ENCODE measurements at regions not wholly inside any gene's neighbourhood (a gene's known extent, or its start where the extent isn't known, plus 50 kb on each side); places are given as distances from the start of the nearest gene placed in this dataset.

DNA sequence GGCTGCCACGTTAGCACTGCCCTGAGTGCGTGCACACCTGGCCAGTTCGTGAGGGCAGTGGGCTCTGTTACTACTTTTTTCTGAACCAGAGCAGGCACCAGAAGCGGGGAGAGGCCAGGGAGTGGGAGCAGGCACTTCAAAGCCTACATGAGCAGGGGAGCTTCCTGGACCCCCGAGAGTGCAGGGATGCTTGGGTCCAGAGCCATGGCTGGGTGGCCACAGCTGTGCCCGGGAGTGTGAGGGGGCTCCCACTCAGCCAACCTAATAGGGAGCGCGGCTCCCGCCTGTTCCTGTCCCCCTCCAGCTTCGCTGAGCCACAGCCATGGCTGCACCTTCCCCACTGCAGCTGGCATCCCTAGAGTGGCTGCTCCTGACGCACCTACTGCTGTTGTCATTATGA lies 1423.3 kb downstream of the SI start:
- no peak for ATAC-seq
- Mint-ChIP-seq H3K4me3 (no peak overlapping the region), H3K27me3 (ENCODE audit: low read depth) (no peaks in the 10 kb centered on the region), H3K4me1 (ENCODE audit: low read depth) (no peaks in the 10 kb centered on the region), H3K36me3 (ENCODE audit: insufficient read depth) (no peaks in the 10 kb centered on the region), H3K9me3 (no peaks in the 10 kb centered on the region)
- no peak for DNase-seq

DNA sequence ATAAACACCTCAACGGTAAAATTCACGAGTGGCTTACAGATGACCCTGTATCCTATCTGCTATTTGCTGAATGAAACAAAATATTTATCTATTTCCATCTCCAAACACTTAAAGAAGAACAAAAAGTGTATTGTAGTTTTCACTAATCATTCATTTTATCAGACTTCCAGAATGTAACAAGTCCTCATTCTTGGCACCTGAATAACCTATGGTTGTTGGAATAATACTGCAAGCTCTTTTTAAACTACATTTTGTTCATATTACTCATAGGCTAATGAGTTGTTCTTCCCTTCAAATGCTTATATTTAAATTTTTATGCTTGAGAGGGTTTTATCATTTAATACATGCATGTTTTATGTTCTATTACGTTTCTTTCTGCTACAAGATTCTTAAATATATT lies 1434.1 kb downstream of the SI start:
- ATAC-seq, result no peak
- H3K4me1 Mint-ChIP-seq (ENCODE audit: low read depth), result no peaks in the 10 kb centered on the region

DNA sequence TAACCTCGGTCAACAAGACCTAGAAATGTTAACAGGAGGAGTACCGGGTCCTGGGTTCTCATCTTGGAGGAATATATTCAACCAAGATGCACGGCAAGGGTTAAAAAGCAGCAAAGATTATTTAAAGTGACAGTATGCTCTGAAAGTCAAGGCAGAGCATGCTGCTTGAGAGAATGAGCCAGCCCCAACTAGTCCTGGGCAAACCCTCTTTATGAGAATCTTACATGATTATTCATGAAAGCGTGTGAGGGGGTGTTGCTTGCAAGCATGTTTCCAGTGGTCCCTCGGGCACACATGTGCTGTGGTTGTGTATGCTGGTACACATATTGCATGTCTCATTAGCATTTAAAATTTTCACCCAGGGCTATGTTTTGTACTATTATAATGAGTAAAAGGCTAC lies 1445.6 kb downstream of the SI start:
- H3K36me3 Mint-ChIP-seq (ENCODE audit: insufficient read depth), result no peaks in the 10 kb centered on the region
- H3K9me3 Mint-ChIP-seq, result peaks cover 3% of the 10 kb centered on the region
- DNase-seq, result no peak
- no peaks in the 10 kb centered on the region for H3K27me3 Mint-ChIP-seq (ENCODE audit: low read depth)
- no peaks in the 10 kb centered on the region for H3K4me1 Mint-ChIP-seq (ENCODE audit: low read depth)
- H3K4me3 Mint-ChIP-seq, result no peak overlapping the region
- ATAC-seq, result no peak

More for the DNA sequence above, 1434.1 kb downstream of the SI start:
- Mint-ChIP-seq H3K4me3 (no peak overlapping the region), H3K27me3 (ENCODE audit: low read depth) (no peaks in the 10 kb centered on the region), H3K36me3 (ENCODE audit: insufficient read depth) (no peaks in the 10 kb centered on the region), H3K9me3 (peaks cover 20% of the 10 kb centered on the region)
- DNase-seq, result no peak

DNA sequence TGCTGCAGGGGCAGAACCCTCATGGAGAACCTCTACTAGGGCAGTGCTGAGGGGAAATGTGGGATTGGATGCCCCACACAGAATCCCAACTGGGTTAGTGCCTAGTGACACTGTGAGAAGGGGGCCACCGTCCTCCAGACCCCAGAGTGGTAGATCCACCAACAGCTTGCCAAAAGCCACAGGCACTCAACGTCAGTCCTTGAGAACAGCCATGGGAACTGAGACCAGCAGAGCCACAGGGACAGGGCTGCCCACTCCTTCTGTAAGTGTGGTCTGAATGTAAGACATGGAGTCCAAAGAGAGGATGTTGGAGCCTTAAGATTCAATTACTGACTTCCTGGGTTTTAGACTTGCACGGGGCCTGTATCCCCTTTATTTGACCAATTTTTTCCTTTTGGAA lies 1451.5 kb downstream of the SI start:
- no peak for ATAC-seq
- H3K9me3 Mint-ChIP-seq, result peaks cover 3% of the 10 kb centered on the region

DNA sequence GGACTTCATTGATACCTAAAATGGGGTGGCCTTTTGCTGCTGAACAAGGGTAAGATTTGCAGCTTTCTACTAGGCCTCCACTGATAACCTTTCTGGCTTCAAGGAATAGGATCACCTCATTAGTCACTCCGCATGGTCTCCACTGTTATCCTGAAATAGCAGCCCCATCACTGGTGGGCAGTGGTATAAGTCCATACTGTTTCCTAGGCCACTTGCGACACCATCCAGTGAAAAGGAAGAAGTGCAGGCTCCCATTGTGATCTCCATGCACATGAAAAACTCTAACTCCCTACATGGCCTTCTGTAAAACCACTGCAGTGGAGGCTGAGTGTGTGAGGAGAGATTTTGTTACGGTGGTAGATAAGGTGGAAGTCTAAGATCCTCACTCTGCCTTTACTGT lies 1455.9 kb downstream of the SI start:
- ATAC-seq, result no peak
- no peaks in the 10 kb centered on the region for H3K4me1 Mint-ChIP-seq (ENCODE audit: low read depth)

More for the DNA sequence above, 1451.5 kb downstream of the SI start:
- Mint-ChIP-seq H3K27me3 (ENCODE audit: low read depth) (no peaks in the 10 kb centered on the region), H3K4me3 (no peak overlapping the region), H3K4me1 (ENCODE audit: low read depth) (no peaks in the 10 kb centered on the region), H3K36me3 (ENCODE audit: insufficient read depth) (no peaks in the 10 kb centered on the region)
- DNase-seq, result no peak

DNA sequence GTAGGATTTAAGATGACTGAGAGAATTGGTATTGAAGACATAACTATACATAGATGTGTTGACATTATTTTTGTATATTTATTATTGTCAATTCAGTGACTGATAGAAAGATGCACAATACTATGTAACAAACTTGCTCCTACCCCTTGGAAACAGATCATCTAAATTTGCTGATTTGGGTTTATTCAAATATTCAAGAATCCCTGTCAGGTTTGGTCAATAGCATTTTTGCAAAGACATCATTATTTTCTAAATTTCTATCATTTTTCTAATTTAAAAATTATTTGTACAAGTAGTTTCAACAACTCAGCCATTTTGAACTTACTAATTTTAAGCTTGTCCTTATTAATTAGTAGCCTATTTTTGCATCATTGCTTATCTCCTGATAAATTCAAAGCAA lies 1463.4 kb downstream of the SI start:
- no peak for ATAC-seq
- Mint-ChIP-seq H3K9me3 (peaks cover 9% of the 10 kb centered on the region), H3K4me1 (ENCODE audit: low read depth) (no peaks in the 10 kb centered on the region), H3K36me3 (ENCODE audit: insufficient read depth) (no peaks in the 10 kb centered on the region), H3K27me3 (ENCODE audit: low read depth) (no peaks in the 10 kb centered on the region), H3K4me3 (no peak overlapping the region)
- no peak for DNase-seq

More for the DNA sequence above, 1455.9 kb downstream of the SI start:
- DNase-seq, result no peak
- Mint-ChIP-seq H3K4me3 (no peak overlapping the region), H3K9me3 (no peaks in the 10 kb centered on the region), H3K36me3 (ENCODE audit: insufficient read depth) (no peaks in the 10 kb centered on the region), H3K27me3 (ENCODE audit: low read depth) (no peaks in the 10 kb centered on the region)

DNA sequence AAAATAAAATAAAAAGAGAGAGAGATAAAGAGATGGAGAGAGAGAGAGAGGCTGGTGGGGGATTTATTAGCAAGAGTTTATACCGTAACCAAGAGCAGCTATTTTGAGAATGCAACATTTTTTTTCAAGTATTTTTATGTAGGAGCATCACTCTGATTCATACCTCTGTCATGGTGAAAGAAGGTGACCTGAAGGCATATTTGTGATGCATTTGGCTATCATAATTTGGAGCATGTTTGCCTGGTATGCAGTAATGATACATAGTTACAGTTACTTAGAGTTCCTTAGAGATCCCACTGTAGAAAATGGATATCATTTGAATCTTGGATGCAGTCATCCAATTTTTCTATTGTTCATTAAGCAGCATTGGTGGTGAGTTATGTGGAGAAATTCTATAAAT lies 1472.4 kb downstream of the SI start:
- no peaks in the 10 kb centered on the region for H3K27me3 Mint-ChIP-seq (ENCODE audit: low read depth)
- H3K4me1 Mint-ChIP-seq (ENCODE audit: low read depth), result no peaks in the 10 kb centered on the region
- H3K4me3 Mint-ChIP-seq, result no peak overlapping the region
- H3K9me3 Mint-ChIP-seq, result peaks cover 5% of the 10 kb centered on the region
- no peak for DNase-seq
- ATAC-seq, result no peak
- no peaks in the 10 kb centered on the region for H3K36me3 Mint-ChIP-seq (ENCODE audit: insufficient read depth)

DNA sequence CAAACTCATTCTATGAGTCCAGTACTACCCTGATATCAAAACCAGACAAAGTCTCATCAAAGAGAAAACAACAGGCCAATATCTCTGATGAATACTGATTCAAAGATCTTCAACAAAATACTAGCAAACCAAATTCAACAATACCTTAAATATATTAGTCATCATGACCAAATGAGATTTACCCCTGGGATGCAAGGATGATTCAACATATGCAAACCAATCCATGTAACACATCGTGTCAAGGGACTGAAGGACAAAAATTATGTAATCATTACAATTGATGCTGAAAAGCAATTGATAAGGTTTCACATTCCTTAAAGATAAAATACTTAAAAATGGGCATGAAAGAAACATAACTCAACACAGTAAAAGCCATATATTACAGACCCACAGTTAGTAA lies 1476.9 kb downstream of the SI start:
- peaks cover 6% of the 10 kb centered on the region for H3K9me3 Mint-ChIP-seq
- DNase-seq (no peak), ATAC-seq (no peak)
- no peaks in the 10 kb centered on the region for H3K36me3 Mint-ChIP-seq (ENCODE audit: insufficient read depth)
- H3K4me1 Mint-ChIP-seq (ENCODE audit: low read depth), result no peaks in the 10 kb centered on the region
- no peak overlapping the region for H3K4me3 Mint-ChIP-seq
- H3K27me3 Mint-ChIP-seq (ENCODE audit: low read depth), result no peaks in the 10 kb centered on the region

DNA sequence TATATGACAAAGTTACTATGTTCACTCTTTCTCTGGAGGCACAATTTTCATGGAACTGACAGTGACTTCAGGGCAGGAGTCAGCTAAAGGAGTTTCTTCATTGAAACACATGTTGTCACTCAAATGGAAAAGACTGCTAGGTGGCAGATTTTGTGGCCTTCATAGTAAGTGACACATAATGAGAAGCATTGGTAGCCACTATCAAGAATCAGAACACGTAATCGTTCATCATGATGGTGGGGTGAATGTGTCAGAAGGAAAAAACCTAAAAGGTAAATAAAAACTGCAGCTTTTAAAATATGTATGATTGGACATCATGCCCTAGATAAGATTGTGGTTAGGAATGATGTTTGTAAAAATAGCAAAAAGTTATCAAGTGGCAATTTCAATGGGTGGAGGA lies 1491.0 kb downstream of the SI start:
- Mint-ChIP-seq H3K4me1 (ENCODE audit: low read depth) (no peaks in the 10 kb centered on the region), H3K4me3 (no peak overlapping the region), H3K36me3 (ENCODE audit: insufficient read depth) (no peaks in the 10 kb centered on the region), H3K9me3 (peaks cover 37% of the 10 kb centered on the region), H3K27me3 (ENCODE audit: low read depth) (no peaks in the 10 kb centered on the region)
- no peak for DNase-seq
- ATAC-seq, result no peak

DNA sequence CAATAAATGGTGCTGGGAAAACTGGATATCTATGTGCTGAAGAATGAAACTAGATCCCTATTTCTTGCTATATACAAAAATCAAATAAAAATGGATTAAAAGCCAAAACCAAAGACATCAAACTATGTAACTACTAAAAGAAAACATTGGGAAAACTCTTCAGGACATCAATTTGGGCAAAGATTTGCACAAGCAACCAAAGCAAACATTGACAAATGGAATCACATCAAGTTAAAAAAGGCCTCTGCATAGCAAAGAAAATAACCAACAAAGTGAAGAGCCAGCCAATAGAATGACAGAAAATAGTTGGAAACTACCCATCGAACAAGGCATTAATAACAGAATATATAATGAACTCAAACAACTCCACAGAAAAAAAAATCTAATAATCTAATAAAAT lies 1495.3 kb downstream of the SI start:
- no peak for DNase-seq
- H3K4me3 Mint-ChIP-seq, result no peak overlapping the region
- no peaks in the 10 kb centered on the region for H3K36me3 Mint-ChIP-seq (ENCODE audit: insufficient read depth)
- peaks cover 40% of the 10 kb centered on the region for H3K9me3 Mint-ChIP-seq
- ATAC-seq, result no peak
- H3K4me1 Mint-ChIP-seq (ENCODE audit: low read depth), result no peaks in the 10 kb centered on the region
- H3K27me3 Mint-ChIP-seq (ENCODE audit: low read depth), result no peaks in the 10 kb centered on the region

DNA sequence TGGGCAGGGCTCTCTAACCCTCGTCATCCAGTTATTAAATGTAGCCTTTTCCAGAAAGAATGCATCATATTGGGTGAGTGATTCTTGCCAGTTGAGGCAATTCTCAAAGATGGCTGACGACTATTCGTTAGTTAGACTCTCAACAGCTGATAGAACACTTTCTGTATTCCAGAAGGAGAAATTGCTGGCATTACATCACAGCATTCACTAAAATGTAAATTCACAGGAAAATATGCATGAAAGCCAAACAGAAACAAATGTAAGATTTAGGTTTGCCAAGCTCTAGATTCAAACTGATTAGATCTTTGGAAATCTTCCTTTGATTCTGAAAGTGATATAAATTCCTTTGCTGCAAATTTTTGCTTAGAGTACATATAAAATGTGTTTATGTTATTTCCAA lies 1501.0 kb downstream of the SI start:
- Mint-ChIP-seq H3K36me3 (ENCODE audit: insufficient read depth) (no peaks in the 10 kb centered on the region), H3K27me3 (ENCODE audit: low read depth) (no peaks in the 10 kb centered on the region), H3K4me3 (no peak overlapping the region), H3K4me1 (ENCODE audit: low read depth) (no peaks in the 10 kb centered on the region), H3K9me3 (peaks cover 20% of the 10 kb centered on the region)
- ATAC-seq (no peak), DNase-seq (no peak)

DNA sequence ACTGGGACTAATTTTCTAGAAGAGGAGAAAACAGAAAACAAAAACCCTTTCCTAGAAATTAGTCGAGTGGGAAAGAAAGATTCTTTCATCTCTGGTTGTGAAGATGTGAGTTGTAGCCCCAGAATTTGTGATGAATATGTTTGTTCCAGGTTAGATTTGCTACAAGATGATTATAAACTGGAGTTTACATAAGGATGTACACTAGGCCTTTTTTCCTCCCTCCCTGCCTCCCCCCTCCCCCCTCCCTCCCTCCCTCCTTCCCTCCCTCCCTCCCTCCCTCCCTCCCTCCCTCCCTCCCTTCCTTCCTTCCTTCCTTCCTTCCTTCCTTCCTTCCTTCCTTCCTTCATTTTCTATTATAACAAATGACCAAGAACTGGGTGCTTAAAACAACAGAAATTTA lies 1502.0 kb downstream of the SI start:
- ATAC-seq, result no peak
- H3K36me3 Mint-ChIP-seq (ENCODE audit: insufficient read depth), result no peaks in the 10 kb centered on the region

DNA sequence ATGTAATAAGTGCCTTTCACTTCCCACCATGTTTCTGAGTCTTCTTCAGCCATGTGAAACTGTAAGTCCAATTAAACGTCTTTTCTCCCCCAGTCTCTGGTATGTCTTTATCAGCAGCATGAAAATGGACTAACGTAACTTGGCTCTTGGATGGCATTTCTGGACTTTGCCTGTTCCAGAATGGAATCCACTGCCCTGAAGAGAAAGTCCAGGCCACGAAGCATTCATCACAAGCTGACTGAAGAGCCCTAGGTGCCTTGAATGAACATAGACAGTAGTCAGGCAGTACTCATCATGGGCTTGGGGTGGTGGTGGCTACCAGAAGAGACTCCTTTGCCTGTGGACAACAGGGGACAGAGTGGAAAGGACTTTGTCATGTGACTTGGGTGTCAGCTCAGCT lies 1505.0 kb downstream of the SI start:
- no peaks in the 10 kb centered on the region for H3K4me1 Mint-ChIP-seq (ENCODE audit: low read depth)
- no peaks in the 10 kb centered on the region for H3K36me3 Mint-ChIP-seq (ENCODE audit: insufficient read depth)
- no peaks in the 10 kb centered on the region for H3K27me3 Mint-ChIP-seq (ENCODE audit: low read depth)
- peaks cover 18% of the 10 kb centered on the region for H3K9me3 Mint-ChIP-seq
- no peak overlapping the region for H3K4me3 Mint-ChIP-seq
- DNase-seq (no peak), ATAC-seq (no peak)

More for the DNA sequence above, 1502.0 kb downstream of the SI start:
- no peaks in the 10 kb centered on the region for H3K27me3 Mint-ChIP-seq (ENCODE audit: low read depth)
- DNase-seq, result no peak
- H3K9me3 Mint-ChIP-seq, result peaks cover 24% of the 10 kb centered on the region
- no peak overlapping the region for H3K4me3 Mint-ChIP-seq
- no peaks in the 10 kb centered on the region for H3K4me1 Mint-ChIP-seq (ENCODE audit: low read depth)

DNA sequence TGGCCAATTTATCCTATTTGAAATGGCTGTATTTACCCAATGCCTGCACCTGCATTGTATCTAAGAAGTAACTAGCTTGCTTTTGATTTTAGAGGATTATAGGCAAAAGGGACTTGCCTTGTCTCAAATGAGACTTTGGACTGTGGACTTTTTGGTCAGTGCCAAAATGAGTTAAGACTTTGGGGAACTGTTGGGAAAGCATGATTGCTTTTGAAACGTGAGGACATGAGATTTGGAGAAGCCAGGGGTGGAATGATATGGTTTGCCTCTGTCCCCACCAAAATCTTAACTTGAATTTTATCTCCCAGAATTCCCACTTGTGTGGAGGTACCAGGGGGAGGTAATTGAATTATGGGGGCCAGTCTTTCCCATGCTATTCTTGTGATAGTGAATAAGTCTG lies 1505.4 kb downstream of the SI start:
- Mint-ChIP-seq H3K36me3 (ENCODE audit: insufficient read depth) (no peaks in the 10 kb centered on the region), H3K9me3 (peaks cover 18% of the 10 kb centered on the region), H3K4me3 (no peak overlapping the region), H3K27me3 (ENCODE audit: low read depth) (no peaks in the 10 kb centered on the region), H3K4me1 (ENCODE audit: low read depth) (no peaks in the 10 kb centered on the region)
- ATAC-seq, result no peak
- DNase-seq, result no peak

DNA sequence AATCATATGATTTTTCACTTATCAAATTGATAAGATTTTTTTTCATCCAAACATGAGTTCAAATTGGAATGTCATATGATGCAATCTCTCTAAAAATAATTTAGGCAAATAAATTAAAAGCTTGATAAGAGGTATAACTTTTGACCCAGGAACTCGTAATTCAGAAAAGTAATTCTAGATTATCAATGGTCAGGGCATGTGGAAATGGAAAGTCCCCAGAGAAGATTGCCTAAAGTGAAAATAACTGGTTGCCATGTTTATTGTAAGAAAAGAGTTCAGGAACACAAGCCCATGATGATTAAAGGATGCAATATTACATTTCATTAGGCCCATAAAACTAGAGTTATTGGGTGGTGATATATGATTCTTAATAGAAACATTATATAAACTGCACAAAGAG lies 1514.8 kb downstream of the SI start:
- ATAC-seq (no peak), DNase-seq (no peak)
- Mint-ChIP-seq H3K4me3 (no peak overlapping the region), H3K9me3 (peaks cover 7% of the 10 kb centered on the region), H3K27me3 (ENCODE audit: low read depth) (no peaks in the 10 kb centered on the region), H3K4me1 (ENCODE audit: low read depth) (no peaks in the 10 kb centered on the region), H3K36me3 (ENCODE audit: insufficient read depth) (no peaks in the 10 kb centered on the region)

DNA sequence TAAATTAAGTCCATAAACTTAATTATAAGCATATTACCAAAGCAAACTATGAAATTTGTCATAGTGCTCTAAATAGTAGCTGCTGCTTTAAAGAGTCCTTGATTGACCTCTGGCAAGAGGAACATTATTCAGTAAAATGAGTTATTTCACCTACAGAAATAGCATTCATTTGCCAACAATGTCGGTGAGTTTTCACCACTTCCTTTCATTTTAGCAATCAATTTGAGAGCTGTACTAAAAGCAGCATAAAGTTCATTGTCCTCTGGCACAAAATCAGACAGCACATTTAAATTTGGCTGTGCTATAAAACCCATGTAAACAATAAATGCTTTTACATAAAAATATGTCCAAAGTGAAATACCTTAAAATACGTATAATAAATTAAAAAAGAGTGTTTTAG lies 1515.7 kb downstream of the SI start:
- Mint-ChIP-seq H3K9me3 (peaks cover 7% of the 10 kb centered on the region), H3K27me3 (ENCODE audit: low read depth) (no peaks in the 10 kb centered on the region), H3K4me1 (ENCODE audit: low read depth) (no peaks in the 10 kb centered on the region), H3K36me3 (ENCODE audit: insufficient read depth) (no peaks in the 10 kb centered on the region), H3K4me3 (no peak overlapping the region)
- ATAC-seq, result no peak
- no peak for DNase-seq

Data from activated T-cell treated with anti-CD3 and anti-CD28 coated beads, Interleukin-2, amount 50 U/mL, for 4 hours (primary cell).